ENCODE measurements at regions not wholly inside any gene's neighbourhood (a gene's known extent, or its start where the extent isn't known, plus 50 kb on each side); places are given as distances from the start of the nearest gene placed in this dataset.
"Not testable (repeated sequence)": the region's sequence is repeated elsewhere in the genome, so short reads cannot be mapped to it uniquely, and the experiment has no call there.

DNA sequence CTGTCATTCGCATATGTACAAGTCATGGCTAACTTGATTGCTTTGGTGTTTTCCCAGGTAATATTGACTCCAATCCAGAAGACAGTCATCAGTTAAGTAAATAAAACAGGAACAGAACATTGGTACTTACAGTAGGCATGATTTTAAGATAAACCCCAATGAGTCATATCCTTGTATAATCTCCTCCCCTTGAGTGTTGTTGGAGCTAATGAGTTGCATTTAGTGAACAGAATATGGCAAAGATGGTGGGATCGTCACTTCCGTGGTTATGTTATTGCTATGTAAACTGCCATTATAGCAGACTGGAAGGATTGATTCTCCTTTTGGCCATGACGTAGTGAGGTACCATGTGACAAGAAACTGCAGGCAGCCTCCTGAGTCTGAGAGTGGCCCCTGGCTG lies 102.2 kb downstream of the TMX1 start:
- DNase-seq (ENCODE audit: low read depth in 2 of 2): no peak

DNA sequence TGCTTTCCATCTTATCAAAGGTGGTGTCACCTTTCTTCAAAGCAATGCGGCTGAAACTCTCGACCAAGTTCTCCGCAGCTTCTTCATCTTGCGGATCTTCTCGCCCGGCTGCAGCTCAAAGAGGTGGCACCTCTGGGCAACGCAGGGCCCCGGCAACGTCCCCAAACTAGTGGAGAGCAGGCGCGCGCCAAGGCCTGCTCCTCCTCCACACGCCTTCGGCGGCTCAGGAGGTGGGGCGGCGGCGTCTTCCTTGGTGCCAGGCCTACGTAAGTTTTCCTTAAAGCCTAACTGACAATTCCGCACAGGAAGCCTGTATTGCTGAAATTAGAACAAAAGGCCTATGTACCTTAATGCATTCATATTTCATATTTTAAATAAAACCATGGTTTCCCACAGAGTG lies 112.0 kb downstream of the TMX1 start:
- DNase-seq (ENCODE audit: low read depth in 2 of 2): no peak

GRCh38 chr14:51353901-51354300 lies 113.9 kb downstream of the TMX1 start:
- DNase-seq (ENCODE audit: low read depth in 2 of 2): no peak

- DNase-seq (ENCODE audit: low read depth in 2 of 2): no peak
Observed at GRCh38 chr14:51354846-51355245, 114.8 kb downstream of the TMX1 start.

DNA sequence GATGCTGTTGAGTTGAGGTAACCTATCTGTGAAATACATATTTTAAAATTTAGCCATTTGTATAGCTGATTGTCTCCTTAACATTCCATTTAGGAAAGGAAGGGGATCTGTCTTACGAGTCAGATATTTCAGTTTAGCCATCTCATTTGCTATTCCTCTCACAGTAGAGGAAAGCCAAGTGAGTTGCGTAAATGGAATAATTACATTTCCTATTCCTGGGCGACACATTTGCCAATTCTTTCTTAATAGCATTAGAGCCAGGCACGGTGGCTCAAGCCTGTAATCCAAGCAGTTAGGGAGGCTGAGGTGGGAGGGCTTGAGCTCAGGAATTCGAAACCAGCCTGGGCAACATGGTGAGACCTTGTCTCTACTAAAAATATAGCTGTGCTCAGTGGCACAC lies 116.3 kb downstream of the TMX1 start:
- DNase-seq (ENCODE audit: low read depth in 2 of 2): no peak

GRCh38 chr14:51357250-51357649 lies 117.2 kb downstream of the TMX1 start:
- DNase-seq (ENCODE audit: low read depth in 2 of 2): no peak

DNA sequence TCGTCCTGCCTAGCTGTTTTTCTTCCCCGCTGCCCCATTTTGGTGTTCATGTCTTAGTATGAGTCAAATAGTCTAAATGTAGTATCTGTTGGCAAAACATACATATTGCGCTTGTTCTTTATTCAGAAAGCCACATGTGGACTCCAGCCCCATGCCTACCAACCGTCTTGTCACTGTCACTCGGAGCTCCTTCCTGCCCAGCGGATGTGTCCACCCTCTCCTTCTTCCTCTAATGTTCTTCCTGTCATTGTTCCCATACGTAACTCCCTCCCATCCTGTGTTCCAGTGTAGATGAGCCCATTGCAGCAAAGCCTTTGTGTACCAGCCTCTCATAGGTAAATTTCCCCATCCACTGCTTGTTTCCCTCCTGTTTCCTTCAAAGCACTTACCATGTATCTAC lies 120.5 kb downstream of the TMX1 start:
- DNase-seq (ENCODE audit: low read depth in 2 of 2): no peak

DNA sequence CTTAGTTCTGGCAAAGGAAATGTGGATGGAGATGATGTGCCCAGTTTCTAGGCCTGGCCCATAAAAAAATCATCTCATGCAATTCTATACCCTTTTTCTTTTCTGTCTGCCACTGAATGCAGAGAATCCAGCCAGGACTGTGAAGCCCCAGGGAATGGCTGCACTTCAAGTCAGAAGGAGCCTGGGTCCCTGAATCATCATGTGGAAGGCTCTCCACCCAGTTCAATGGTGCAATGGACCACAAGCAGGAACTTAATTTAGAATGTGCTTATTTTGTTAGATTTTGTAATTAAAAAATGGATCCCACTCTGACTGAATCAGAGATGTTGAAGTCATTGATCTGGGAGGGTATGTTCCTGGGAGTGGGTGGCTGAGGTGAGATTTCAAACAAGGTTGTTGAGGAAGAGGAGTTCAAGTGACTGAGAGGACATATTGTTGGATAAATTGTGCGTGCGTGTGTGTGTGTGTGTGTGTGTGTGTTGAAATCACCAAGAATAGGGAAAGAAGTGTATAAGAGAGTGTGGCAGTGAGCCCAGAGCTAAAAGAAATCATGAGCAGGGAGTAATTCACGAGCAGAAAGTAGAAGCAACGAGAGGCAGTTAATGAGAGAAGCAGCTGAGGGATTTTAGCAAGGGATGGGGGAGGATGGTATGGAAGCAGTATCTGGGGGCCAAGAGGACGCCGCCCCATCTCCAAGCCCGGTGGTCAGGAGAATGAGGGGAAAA lies 125.4 kb downstream of the TMX1 start:
- DNase-seq (ENCODE audit: low read depth in 2 of 2): no peak

DNA sequence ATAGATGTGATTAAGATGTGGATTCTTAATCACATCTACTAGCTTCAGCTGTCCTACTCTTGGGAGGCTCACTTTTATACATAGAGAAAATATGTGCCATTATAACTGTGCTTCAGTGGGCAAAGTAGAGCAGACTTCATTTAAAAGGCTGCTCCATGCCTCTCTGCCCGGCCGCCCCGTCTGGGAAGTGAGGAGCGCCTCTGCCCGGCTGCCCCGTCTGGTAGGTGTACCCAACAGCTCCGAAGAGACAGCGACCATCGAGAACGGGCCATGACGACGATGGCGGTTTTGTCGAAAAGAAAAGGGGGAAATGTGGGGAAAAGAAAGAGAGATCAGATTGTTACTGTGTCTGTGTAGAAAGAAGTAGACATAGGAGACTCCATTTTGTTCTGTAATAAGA lies 126.4 kb downstream of the TMX1 start:
- not testable (repeated sequence) for DNase-seq (ENCODE audit: low read depth in 2 of 2)

DNA sequence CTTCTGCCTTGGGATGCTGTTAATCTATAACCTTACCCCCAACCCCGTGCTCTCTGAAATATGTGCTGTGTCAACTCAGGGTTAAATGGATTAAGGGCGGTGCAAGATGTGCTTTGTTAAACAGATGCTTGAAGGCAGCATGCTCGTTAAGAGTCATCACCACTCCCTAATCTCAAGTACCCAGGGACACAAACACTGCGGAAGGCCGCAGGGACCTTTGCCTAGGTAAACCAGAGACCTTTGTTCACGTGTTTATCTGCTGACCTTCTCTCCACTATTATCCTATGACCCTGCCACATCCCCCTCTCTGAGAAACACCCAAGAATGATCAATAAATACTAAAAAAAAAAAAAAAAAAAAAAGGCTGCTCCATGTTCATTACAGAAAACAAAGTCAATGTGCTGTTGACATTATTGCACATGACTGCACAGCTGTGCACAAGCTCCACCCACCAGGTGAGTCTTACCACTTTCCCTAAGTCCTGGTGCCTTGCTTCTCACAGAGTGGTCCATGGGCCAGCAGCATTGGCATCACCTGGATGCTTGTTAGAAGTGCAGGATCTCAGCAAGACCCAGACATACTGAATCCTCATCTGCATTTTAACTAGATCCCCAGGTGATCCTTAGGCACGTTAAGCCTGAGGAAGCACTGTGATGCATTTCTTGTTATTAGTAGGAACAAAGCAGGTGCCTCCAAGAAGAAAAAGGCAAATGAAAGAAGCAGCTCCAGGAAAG lies 127.0 kb downstream of the TMX1 start:
- DNase-seq (ENCODE audit: low read depth in 2 of 2): not testable (repeated sequence)

DNA sequence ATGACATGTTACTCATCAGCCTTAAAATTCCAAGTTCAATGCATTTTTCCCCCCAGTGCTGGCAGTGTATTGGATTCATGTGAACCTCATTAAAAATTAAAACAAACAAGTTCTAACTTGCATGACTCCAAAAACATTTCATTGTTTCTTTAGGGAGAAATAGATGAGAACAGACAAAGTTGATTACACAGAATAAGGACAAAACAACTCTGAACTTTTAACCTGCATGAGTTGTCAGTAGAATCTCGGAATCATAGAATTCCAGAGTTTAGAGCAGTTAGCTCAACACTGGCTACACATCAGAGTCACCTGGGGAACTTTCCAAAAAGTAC lies 127.5 kb downstream of the TMX1 start:
- DNase-seq (ENCODE audit: low read depth in 2 of 2): no peak

GRCh38 chr14:51368721-51369163 lies 128.7 kb downstream of the TMX1 start:
- no peak for DNase-seq (ENCODE audit: low read depth in 2 of 2)

GRCh38 chr14:51369814-51370213 lies 129.8 kb downstream of the TMX1 start:
- no peak for DNase-seq (ENCODE audit: low read depth in 2 of 2)

DNA sequence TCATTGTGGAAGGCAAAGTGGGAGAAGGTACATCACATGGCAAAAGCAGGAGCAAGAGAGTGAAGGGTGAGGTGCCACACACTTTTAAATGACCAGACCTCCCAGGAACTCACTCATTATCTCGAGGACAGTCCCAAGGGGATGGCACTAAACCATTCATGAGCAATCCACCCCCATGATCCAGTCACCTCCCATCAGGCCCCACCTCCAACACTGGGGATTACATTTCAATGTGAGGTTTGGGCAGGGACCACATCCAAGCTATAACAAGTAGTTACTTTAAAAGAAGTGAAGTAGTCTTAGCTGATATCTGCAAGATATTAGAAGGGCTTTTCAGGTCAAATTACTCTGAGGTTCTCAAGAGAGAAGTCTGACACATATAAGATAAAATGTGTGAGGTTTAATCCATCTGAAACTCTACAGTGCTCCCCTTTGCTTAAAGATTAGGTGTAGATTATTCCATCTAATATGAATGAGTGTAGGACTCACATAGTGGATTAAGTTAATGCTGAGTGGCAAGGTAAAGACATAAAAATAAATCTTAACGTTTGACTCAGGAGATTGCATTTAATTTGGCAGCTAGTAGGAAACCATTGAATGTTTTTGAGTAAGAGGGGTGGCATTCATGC lies 130.8 kb downstream of the TMX1 start:
- DNase-seq (ENCODE audit: low read depth in 2 of 2): no peak

GRCh38 chr14:51377186-51377585 lies 137.1 kb downstream of the TMX1 start:
- DNase-seq (ENCODE audit: low read depth in 2 of 2): not testable (repeated sequence)

GRCh38 chr14:51382506-51382905 lies 142.5 kb downstream of the TMX1 start:
- no peak for DNase-seq (ENCODE audit: low read depth in 2 of 2)

DNA sequence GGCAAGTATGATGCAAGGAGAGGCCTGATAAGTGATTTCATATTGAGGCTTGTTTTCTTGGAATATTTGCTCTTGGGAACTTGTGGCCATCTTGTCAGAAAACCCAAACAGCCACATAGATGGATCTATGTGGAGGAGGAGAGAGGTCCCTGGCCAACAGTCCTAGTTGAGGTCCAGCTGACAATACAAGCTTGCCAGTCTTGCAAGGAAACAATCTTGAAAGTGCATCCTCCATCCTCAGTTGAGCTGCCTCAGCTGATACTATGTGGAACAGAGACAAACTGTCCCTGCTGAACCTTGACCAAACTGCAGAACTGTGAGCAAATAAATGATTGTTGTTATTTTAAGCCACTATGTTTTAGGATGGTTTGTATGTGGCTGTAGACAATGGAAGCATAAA lies 146.4 kb downstream of the TMX1 start:
- no peak for DNase-seq (ENCODE audit: low read depth in 2 of 2)

- DNase-seq (ENCODE audit: low read depth in 2 of 2): no peak
Observed at GRCh38 chr14:51386983-51387735, 147.1 kb downstream of the TMX1 start.

- no peak for DNase-seq (ENCODE audit: low read depth in 2 of 2)
Observed at GRCh38 chr14:51392416-51392815, 152.4 kb downstream of the TMX1 start.

GRCh38 chr14:51394384-51394783 lies 154.3 kb downstream of the TMX1 start:
- DNase-seq (ENCODE audit: low read depth in 2 of 2): no peak

DNA sequence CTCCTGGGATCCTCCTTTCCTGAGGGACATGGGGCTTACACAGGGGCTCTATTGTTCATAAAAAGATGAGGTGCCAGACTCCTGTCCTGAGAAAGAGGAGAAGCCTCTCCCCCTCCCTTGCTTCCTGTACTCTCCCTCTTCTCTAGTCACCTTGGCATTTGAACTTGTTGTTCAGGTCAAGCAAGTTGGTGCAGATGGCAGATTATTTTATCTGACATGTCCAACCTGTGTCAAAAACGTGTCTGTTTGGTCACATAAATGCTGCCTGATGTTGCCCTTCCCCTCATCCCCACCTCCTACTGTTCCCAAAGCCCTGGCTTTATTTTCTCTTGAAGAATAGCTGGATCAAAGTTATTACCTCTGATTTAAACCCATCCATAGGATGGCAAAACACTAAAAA lies 154.8 kb downstream of the TMX1 start:
- no peak for DNase-seq (ENCODE audit: low read depth in 2 of 2)

DNA sequence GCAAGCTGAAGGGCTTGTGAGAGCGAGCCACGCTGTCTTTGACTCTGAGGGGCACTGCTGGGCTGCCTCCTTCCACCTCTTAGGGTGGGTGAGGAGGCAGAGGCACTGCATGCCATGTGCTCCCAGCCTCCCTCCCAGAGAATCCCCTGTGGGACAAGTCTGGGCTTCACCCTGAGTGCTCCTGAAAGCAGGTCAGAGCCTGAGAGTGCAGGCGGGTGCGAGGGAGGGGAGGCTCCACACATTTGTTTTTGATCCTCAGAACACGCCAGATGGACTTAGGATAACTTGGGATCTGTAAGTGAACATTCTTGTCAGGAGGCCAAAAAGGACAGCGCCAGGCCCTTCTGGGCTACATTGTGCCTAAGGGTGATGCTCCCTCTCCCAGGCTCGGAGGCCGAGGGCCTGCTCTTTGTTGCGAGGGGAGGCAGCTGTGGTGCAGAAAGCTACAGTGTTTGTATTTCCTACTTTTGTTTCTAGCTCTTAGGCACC lies 155.4 kb downstream of the TMX1 start:
- no peak for DNase-seq (ENCODE audit: low read depth in 2 of 2)
